ENCODE measurements at regions not wholly inside any gene's neighbourhood (a gene's known extent, or its start where the extent isn't known, plus 50 kb on each side); places are given as distances from the start of the nearest gene placed in this dataset.

- no peak for DNase-seq (ENCODE audit: low spot score)
Observed at GRCh38 chr6:166751051-166751595, 124.1 kb upstream of the RPS6KA2 start.

GRCh38 chr6:166750108-166750793 is 123.2 kb upstream of the RPS6KA2 start:
- DNase-seq (ENCODE audit: low spot score), result no peak

DNA sequence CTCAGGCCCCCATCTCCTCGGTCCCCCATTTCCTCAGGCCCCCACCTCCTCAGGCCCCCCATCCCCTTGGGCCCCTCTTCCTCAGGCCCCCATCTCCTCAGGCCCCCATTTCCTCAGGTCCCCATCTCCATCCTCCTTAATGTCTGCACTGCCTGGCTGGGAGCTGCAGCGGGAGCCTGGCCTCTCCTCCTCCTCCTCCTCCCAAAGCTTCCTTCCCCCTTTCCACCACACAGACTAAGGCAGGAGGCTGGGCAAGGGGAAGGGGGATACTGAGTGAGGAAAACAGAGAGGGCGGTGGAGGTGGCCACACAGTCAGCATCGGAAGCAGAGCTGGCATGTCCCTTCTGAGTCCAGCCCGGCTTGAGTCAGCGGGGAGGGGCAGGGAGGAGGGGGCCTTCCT is 122.6 kb upstream of the RPS6KA2 start:
- no peak for DNase-seq (ENCODE audit: low spot score)

DNA sequence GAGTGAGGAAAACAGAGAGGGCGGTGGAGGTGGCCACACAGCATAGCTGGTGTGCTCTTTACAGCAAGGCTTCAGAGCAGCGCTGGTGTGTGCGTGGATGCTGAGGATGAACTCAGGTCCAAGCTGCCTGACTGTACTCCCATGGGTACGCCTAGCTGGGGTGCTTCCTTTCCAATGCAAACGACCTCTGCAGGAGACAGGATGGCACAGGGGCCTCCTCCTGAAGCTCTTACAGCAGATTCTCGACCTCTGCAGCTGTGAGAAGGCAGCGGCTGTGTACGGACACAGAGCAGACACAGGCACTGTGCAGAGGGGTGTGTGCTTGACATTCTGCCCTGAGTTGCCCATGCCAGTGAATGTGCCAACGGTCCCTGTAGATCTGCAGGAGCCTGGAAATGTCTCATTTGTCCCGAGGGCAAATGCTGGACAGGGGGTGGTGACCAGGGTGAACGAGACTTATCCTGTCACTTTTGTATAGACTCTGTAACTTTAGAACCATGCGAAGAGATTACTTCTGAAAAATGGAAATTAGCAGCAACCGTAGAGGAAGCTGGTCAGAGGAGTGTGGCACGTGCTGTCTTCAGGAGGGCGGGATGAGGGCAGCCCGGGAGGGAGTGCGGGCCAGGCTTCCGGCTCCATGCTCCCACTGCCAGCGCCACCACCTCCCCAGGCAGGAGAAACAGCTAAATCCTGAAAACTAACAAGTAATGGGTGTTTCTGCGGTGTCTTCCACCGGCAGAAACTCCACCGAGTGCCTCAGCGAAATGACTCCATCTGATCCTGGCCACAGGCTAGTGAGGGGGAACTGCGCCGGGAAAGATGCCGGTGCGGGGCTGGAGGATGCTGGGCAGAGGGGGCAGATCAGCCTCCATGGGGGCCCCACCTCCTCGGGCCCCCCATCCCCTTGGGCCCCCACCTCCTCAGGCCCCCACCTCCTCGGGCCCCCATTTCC is 120.9 kb upstream of the RPS6KA2 start:
- no peak for DNase-seq (ENCODE audit: low spot score)

- no peak for DNase-seq (ENCODE audit: low spot score)
Observed at GRCh38 chr6:166745801-166746668, 119.0 kb upstream of the RPS6KA2 start.

DNA sequence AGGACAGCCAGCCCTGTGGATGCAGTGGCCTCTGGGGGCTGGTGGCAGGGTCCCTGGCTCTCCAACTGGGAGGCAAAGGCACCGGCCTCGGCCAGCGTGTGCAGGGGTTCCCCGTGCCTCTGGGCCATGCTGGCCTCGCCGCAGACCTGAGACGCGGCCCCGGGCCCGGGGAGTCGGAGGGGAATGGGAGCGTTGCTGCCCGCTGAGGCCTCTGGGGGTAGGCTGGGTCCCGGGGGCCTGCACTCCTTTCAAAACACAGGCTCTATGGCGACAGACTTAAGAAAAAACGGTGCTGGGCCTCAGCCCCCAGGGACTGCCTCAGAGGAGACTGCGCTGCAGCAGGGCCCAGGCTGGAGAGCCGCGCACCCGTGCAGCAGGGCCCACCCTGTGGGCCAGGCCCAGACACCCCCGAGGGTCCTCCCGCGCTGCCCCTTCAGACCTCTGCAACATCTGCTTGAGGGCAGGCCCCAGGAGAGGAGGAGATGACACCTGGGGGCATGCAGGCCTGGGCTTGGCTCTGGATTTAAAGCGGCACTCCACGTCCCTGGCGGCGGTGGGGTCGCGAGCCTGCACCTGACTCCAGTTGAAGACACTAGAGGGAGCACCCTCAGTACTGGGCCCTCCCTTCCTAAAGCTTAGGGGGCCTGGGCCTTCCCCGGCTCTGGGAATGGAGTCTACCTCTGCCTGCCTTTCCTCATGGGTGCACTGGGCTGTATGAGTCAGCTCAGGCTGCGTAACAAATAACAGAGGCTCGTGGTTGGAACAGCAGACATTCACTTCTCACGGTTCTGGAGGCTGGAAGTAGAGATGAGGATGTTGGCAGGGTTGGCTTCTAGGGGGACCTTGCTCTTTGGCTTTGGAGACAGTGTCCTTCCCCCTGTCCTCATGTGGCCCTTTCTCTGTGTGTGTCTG is 117.4 kb upstream of the RPS6KA2 start:
- no peak for DNase-seq (ENCODE audit: low spot score)

DNA sequence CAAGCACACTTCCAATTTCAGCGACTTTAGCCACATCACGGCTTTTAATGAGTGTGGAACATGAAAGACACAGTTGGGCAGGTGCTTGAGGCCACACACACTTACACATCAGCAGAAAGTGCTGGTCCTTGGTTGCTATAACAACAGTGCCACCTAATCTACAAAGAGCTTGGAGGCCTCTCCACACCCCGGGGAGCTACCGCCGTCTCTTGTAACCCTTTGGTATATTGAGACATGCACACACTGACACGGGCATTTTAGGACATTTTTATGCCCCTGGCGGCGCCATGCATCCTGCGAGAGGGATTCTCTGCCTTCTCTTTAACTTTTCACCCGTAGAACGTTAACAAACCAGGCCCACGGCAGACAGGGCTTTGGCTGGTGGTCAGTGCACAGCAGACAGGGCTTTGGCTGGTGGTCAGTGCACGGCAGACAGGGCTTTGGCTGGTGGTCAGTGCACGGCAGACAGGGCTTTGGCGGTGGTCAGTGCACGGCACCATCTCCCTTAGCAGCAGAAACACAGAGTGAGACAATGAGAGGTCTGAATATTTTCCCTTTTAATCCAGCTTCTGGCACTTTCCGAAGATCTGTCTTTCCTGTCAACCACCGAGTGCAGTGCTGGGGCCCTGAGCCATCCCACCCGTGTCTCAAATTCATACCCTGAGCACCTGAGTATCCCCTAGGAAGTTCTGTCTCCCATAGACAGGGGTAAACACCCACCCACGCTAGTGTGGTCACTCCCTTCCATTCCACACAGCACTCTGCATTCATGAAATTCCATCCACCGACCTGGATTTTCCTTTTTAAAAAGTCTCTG is 116.6 kb upstream of the RPS6KA2 start:
- DNase-seq (ENCODE audit: low spot score), result no peak

GRCh38 chr6:166742981-166743380 is 115.9 kb upstream of the RPS6KA2 start:
- DNase-seq (ENCODE audit: low spot score), result no peak

GRCh38 chr6:166739976-166740318 is 112.9 kb upstream of the RPS6KA2 start:
- DNase-seq (ENCODE audit: low spot score), result no peak

DNA sequence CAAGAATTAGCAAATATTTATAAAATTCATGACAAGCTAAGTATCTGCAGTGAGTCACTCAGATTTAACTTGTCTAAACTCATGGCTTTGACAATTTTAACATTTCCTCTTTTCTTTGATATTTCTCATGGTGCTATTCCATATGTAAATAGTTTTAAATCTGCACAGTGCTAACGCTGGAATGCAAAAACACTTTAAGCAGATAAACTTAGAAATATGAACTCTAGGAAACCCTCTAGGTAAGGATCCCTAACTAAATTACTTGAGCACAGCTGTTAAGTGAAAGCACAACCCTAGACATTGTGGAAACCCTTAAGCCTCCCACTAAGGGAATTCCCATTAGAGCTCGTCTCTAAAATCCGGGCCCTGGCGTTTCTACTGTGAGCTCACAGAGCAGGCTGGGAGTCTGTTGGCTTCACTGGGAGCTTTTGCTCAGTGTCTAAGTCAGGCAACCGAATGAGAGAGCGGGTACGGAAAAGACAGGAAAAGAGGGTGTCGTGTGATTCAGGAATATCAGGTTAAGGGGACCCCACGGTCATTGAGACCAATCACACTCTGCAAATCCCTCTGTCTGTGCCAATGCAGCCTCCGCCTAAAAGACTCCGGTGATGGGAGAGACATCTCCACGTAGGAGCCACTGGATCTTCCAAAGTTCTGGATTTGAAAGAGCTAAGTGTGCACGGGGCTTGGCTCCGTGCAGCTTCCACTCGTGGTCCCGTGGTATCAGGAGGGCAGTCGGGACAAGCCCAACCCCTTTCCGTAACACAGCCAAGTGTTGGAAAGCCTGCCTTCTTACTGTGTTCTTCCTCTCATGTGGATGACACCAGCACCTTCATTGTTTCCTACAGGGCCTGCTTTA is 112.3 kb upstream of the RPS6KA2 start:
- DNase-seq (ENCODE audit: low spot score), result no peak

DNA sequence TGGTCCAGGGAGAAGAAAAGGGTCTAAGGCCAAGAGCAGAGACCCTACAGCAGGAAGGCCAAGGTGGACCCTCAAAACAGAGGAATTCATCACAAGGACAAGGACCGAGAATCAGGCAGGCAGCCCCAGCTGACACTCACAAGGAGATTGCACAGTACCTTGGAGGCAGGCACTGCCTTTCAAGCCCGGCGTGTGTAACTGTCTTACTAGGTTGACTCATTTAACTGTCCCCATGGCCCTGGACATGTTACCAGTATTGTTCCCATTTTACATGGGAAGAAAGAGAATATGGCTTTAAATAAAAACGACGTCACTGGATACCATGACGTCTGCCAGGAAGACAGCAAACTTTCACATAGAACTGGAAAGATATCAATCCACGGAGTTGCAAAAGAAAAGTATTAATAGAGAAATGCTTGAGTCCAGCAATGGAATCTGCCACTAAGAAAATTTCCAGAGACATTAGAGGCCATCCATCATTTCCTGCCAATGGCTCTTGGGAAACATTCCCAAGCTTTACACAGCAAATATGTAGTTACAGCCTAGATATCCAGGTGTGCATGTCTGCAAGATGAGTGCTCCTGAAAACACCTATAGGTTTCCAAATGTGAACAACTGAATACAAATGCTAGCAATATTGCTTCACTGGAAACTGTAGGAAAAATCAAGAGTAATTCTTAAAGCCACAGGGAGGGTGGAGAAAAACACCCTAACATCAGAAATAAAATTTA is 111.5 kb upstream of the RPS6KA2 start:
- DNase-seq (ENCODE audit: low spot score), result no peak

- no peak for DNase-seq (ENCODE audit: low spot score)
Observed at GRCh38 chr6:166737261-166737660, 110.2 kb upstream of the RPS6KA2 start.

DNA sequence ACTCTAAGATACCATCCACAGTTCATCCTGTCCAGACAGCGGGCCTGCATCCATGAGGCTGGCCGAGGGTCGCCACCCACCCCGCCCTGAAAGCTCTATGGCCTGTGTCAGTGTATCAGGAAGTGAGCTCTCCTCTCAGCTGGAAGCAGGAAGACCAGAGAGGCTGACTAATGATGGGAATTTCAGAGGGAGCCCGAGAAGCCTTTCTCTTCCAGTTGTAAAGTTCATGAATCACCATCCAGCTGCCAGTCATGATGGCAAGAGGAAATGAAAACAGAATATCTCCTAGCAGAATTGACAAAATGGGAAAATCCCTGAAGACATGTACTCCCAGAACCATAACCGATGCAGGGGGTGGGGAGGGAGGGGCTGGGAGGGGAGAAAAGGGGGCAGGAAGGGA is 109.6 kb upstream of the RPS6KA2 start:
- DNase-seq (ENCODE audit: low spot score), result no peak

DNA sequence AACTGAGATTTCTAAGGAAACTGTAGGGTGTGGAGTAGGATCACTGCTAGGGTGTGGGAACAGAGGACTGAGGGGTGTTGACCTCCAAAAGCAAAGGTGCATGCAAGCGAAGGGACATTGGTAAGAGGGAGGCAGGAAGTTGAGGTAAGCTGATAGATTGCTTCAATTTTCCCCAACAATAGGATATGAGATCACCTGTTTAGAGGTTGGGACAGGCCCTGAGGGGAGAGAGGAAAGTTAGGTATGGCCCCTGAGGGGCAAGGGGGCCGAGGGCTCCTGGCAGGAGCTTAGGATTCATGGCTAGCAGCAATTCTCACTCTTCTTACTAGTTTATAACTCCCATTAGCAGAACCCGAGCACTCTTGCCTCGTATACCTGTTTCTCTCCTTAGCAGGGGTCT is 106.8 kb upstream of the RPS6KA2 start:
- DNase-seq (ENCODE audit: low spot score), result no peak

DNA sequence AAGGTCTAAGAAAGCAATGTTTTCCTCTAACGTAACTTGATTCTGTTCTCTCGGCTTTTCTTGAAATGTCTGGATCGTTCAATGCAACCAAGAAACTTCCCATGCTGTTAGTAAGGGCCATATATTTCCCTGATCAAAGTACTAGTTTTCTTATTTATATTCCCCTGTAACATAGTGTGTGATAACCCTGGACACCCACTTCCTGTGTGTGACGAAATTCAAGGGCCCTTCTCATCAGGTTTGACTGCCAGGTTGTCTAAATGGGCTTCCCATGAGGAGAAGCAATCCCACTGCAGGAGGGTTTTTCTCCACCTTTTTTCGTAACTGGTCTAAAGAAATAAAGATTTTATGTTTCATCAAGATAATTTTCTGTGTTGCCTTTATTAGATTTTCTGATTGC is 102.6 kb upstream of the RPS6KA2 start:
- DNase-seq (ENCODE audit: low spot score), result no peak

DNA sequence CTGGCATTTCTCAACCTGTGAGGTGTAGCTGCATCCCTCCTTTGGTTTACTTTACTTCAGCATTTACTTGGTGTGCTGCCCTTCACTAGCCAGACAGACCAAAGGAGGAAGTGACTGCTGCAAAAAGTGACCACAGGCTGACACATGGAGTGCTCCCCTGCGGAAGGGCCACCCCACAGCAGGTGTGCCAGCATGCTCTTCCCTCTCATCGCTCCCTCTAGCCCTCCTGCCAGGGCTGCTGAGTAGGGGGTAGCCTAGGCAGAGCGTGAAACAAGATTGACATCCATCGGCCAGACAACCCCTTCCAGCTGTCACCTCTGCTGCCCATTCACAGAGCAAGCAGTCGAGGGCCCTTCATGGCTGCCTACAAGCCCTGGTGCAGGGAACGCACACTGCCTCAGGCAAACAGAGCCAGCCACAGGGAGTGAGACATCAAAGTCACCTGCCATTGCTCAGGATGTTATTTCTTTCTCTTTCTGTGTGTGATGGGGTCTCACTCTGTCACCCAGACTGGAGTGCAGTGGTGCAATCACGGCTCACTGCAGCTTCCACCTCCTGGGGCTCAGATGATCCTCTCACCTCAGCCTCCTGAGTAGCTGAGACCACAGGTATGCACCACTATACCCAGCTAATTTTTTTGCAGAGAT is 102.0 kb upstream of the RPS6KA2 start:
- DNase-seq (ENCODE audit: low spot score), result no peak

GRCh38 chr6:166726201-166726600 is 99.2 kb upstream of the RPS6KA2 start:
- no peak for DNase-seq (ENCODE audit: low spot score)

DNA sequence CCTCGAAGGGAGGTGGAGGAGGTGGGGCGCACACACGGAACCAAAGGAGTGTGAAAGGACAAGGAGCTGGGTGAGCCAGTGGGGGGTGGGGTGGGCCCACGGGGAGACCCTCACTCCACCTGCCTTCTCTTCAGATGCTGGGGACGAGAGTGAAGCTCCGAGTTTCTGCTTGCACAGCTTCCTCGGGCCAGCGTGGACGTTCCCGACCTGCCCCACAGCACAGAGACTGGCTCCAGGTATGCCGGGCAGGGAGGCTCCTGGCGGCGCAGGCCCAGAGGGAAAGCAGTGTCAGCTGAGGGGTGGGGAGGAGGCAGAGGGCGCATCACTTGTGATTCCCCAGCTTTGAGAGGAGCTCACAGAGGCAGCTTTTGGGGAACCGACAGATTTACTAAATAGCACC is 98.5 kb upstream of the RPS6KA2 start:
- DNase-seq (ENCODE audit: low spot score), result no peak
